ELR (cell line): ENCODE measurements at regions not wholly inside any gene's neighbourhood (a gene's known extent, or its start where the extent isn't known, plus 50 kb on each side); places are given as distances from the start of the nearest gene placed in this dataset.
A peak's percentile ranks its signal among the peaks of the same experiment; 100 is the strongest.

Source experiments
- DNase-seq: peaks from one replicate; pipeline ENCODE4 v3.0.0-alpha.2; 2015; ENCODE audit warnings: low read depth

- DNase-seq = no peak
Measured at GRCh38 chr12:97093187-97093683, 186.2 kb downstream of the NEDD1 start.

- DNase-seq = no peak
Measured at GRCh38 chr12:97097734-97098133, 190.7 kb downstream of the NEDD1 start.

- DNase-seq = no peak
Measured at GRCh38 chr12:97109441-97109840, 202.4 kb downstream of the NEDD1 start.

GRCh38 chr12:97112136-97112535 is 205.1 kb downstream of the NEDD1 start:
- DNase-seq = no peak

GRCh38 chr12:97118796-97119375 is 211.8 kb downstream of the NEDD1 start:
- no peak for DNase-seq

- no peak for DNase-seq
Measured at GRCh38 chr12:97127061-97127460, 220.0 kb downstream of the NEDD1 start.

GRCh38 chr12:97131220-97131981 is 224.3 kb downstream of the NEDD1 start:
- DNase-seq = no peak

- DNase-seq = no peak
Measured at GRCh38 chr12:97132270-97132669, 225.2 kb downstream of the NEDD1 start.

GRCh38 chr12:97134495-97134894 is 227.4 kb downstream of the NEDD1 start:
- no peak for DNase-seq

- no peak for DNase-seq
Measured at GRCh38 chr12:97140355-97140754, 233.3 kb downstream of the NEDD1 start.

GRCh38 chr12:97142737-97143410 is 235.8 kb downstream of the NEDD1 start:
- DNase-seq = no peak

GRCh38 chr12:97148941-97149559 is 242.0 kb downstream of the NEDD1 start:
- DNase-seq = peak; percentile 48

GRCh38 chr12:97151481-97151880 is 244.4 kb downstream of the NEDD1 start:
- no peak for DNase-seq

- DNase-seq = no peak
Measured at GRCh38 chr12:97159377-97159776, 252.3 kb downstream of the NEDD1 start.

GRCh38 chr12:97160277-97160676 is 253.2 kb downstream of the NEDD1 start:
- no peak for DNase-seq

- DNase-seq = no peak
Measured at GRCh38 chr12:97162173-97162572, 255.1 kb downstream of the NEDD1 start.

- DNase-seq = no peak
Measured at GRCh38 chr12:97164936-97165335, 257.9 kb downstream of the NEDD1 start.

- peak; percentile 19 for DNase-seq
Measured at GRCh38 chr12:97167598-97167997, 260.5 kb downstream of the NEDD1 start.

GRCh38 chr12:97168804-97169203 is 261.7 kb downstream of the NEDD1 start:
- DNase-seq = peak; percentile 23

GRCh38 chr12:97169889-97170567 is 263.0 kb downstream of the NEDD1 start:
- DNase-seq = no peak

GRCh38 chr12:97173688-97174410 is 266.8 kb downstream of the NEDD1 start:
- no peak for DNase-seq
